ENCODE measurements at regions not wholly inside any gene's neighbourhood (a gene's known extent, or its start where the extent isn't known, plus 50 kb on each side); places are given as distances from the start of the nearest gene placed in this dataset.

GRCh38 chr5:6307304-6307703 lies 71.0 kb downstream of the MED10 start:
- TF ChIP-seq CTCF (conservative IDR thresholded peaks at IDR 0.05) (no peak), ZFX (IDR thresholded peaks at IDR 0.05) (no peak)
- no peak overlapping the region for H3K27ac ChIP-seq

GRCh38 chr5:6305853-6306252 lies 72.5 kb downstream of the MED10 start:
- H3K27ac ChIP-seq: no peak overlapping the region
- no peak for TF ChIP-seq CTCF (conservative IDR thresholded peaks at IDR 0.05)
- no peak for TF ChIP-seq ZFX (IDR thresholded peaks at IDR 0.05)

- H3K27ac ChIP-seq: no peak overlapping the region
- TF ChIP-seq CTCF (conservative IDR thresholded peaks at IDR 0.05): no peak
- TF ChIP-seq ZFX (IDR thresholded peaks at IDR 0.05): no peak
These were observed 75.7 kb downstream of the MED10 start for GRCh38 chr5:6302684-6303083.

- H3K27ac ChIP-seq: no peak overlapping the region
- no peak for TF ChIP-seq CTCF (conservative IDR thresholded peaks at IDR 0.05)
These were observed 76.3 kb downstream of the MED10 start for GRCh38 chr5:6302075-6302474.

GRCh38 chr5:6296524-6296923 lies 81.8 kb downstream of the MED10 start:
- no peak overlapping the region for H3K27ac ChIP-seq
- TF ChIP-seq ZFX (IDR thresholded peaks at IDR 0.05) (no peak), CTCF (conservative IDR thresholded peaks at IDR 0.05) (0 out of 2 replicates have a peak, but pooled peaks have one; percentile 4)

- TF ChIP-seq ZFX (IDR thresholded peaks at IDR 0.05) (no peak), CTCF (conservative IDR thresholded peaks at IDR 0.05) (peak; percentile 44)
- H3K27ac ChIP-seq: no peak overlapping the region
These were observed 86.4 kb downstream of the MED10 start for GRCh38 chr5:6291961-6292360.

- H3K27ac ChIP-seq: no peak overlapping the region
- no peak for TF ChIP-seq ZFX (IDR thresholded peaks at IDR 0.05)
- no peak for TF ChIP-seq CTCF (conservative IDR thresholded peaks at IDR 0.05)
These were observed 89.1 kb downstream of the MED10 start for GRCh38 chr5:6289239-6289638.
